Right atrium auricular region (tissue), 2 donors: ENCODE measurements at regions not wholly inside any gene's neighbourhood (a gene's known extent, or its start where the extent isn't known, plus 50 kb on each side); places are given as distances from the start of the nearest gene placed in this dataset.

Source experiments
- DNase-seq: peaks from one replicate; pipeline ENCODE4 v3.0.0-alpha.2; 2019; ENCODE audit warnings: low spot score
- H3K27ac ChIP-seq, 2 donors: fragments of 200-600 bp; sonication (generic); 1 replicate in 1 of 2; 2 replicates in 1 of 2; pipeline ENCODE4 v1.5.1; 2016 to 2019
- H3K27me3 ChIP-seq, 2 donors: fragments of 200-600 bp; sonication (generic); one replicate each; pipeline versions ENCODE4 v1.5.1 to v1.6.0; 2017 to 2019
- H3K36me3 ChIP-seq: fragments of 200-600 bp; sonication (generic); one replicate; pipeline ENCODE4 v1.5.1; 2016
- H3K4me1 ChIP-seq, 2 donors: fragments of 200-600 bp; sonication (generic); one replicate each; pipeline versions ENCODE4 v1.5.1 to v1.6.0; 2017 to 2019
- H3K4me3 ChIP-seq, 2 donors: fragments of 200-600 bp; sonication (generic); 1 replicate in 1 of 2; 2 replicates in 1 of 2; pipeline ENCODE4 v1.5.1; 2017 to 2019; ENCODE audit warnings: mild to moderate bottlenecking in 1 of 2, moderate library complexity in 1 of 2
- H3K9me3 ChIP-seq, 2 donors: fragments of 200-600 bp; sonication (generic); one replicate each; pipeline ENCODE4 v1.5.1; 2019
- TF ChIP-seq, protein P1 (sequence below), 2 donors: fragments of 200-600 bp; sonication (generic); IDR thresholded peaks; one replicate each; pipeline ENCODE4 v1.5.1; 2019; ENCODE audit warnings: antibody characterized with exemption in 2 of 2

- Histone ChIP-seq H3K36me3 (no peaks in the 10 kb centered on the region), H3K4me3 (no peak overlapping the region), H3K27ac (no peak overlapping the region), H3K9me3 (peaks cover 0 to 6% of the 10 kb centered on the region in 2 donors), H3K4me1 (no peaks in the 10 kb centered on the region), H3K27me3 (no peaks in the 10 kb centered on the region)
- DNase-seq: no peak
- TF ChIP-seq, protein P1, sequence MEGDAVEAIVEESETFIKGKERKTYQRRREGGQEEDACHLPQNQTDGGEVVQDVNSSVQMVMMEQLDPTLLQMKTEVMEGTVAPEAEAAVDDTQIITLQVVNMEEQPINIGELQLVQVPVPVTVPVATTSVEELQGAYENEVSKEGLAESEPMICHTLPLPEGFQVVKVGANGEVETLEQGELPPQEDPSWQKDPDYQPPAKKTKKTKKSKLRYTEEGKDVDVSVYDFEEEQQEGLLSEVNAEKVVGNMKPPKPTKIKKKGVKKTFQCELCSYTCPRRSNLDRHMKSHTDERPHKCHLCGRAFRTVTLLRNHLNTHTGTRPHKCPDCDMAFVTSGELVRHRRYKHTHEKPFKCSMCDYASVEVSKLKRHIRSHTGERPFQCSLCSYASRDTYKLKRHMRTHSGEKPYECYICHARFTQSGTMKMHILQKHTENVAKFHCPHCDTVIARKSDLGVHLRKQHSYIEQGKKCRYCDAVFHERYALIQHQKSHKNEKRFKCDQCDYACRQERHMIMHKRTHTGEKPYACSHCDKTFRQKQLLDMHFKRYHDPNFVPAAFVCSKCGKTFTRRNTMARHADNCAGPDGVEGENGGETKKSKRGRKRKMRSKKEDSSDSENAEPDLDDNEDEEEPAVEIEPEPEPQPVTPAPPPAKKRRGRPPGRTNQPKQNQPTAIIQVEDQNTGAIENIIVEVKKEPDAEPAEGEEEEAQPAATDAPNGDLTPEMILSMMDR (IDR thresholded peaks at IDR 0.05): no peak
Observed at GRCh38 chr16:64823481-64824075, 298.3 kb downstream of the CDH11 start.

DNA sequence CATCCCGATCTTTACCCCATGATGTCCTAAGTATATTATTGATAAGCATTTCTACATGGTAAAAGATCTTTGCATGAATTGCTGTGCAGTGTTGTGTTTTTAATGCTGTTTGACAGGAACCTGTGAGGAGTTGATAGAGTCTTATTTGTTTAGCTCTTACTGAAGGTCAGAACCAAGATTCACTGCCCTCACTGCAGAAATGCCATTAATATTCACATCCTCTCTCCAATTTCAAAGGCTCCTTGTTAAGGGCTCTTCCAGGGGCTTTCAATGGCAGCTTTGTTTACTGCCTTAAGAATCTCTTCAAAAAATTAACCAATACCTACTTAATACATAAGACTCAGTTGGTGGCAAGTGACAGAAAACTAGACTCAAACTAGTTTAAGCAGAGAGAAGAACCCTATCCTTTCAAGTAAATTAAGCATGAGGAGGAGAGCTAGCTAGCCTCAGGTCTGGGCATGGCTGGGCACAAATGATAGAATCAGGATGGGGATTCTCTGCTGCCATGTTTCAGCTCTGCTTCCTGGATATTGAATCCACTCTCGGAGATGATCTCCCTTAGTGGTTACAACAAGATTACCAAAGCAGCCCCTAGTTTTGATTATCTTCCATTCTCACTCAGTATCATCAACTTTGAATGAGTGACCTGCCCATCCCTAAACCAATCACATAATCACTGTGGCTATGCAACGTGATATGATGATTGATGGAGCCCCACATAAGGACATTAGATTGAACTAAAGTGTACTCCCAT is 311.8 kb downstream of the CDH11 start:
- H3K36me3 ChIP-seq: no peaks in the 10 kb centered on the region
- no peak for DNase-seq
- TF ChIP-seq, protein P1 (IDR thresholded peaks at IDR 0.05): no peak

GRCh38 chr16:64808474-64808873 is 313.4 kb downstream of the CDH11 start:
- Histone ChIP-seq H3K36me3 (no peaks in the 10 kb centered on the region), H3K27me3 (no peaks in the 10 kb centered on the region), H3K4me1 (no peaks in the 10 kb centered on the region), H3K27ac (no peak overlapping the region), H3K9me3 (no peaks in the 10 kb centered on the region), H3K4me3 (no peak overlapping the region)
- DNase-seq: no peak
- TF ChIP-seq, protein P1 (IDR thresholded peaks at IDR 0.05): no peak

More for the DNA sequence above, 311.8 kb downstream of the CDH11 start:
- H3K9me3 ChIP-seq: no peaks in the 10 kb centered on the region
- H3K4me1 ChIP-seq: no peaks in the 10 kb centered on the region
- no peaks in the 10 kb centered on the region for H3K27me3 ChIP-seq
- no peak overlapping the region for H3K27ac ChIP-seq
- no peak overlapping the region for H3K4me3 ChIP-seq

GRCh38 chr16:64791756-64792155 is 330.1 kb downstream of the CDH11 start:
- H3K27ac ChIP-seq: no peak overlapping the region
- H3K27me3 ChIP-seq: no peaks in the 10 kb centered on the region
- no peak for DNase-seq
- no peaks in the 10 kb centered on the region for H3K36me3 ChIP-seq
- no peaks in the 10 kb centered on the region for H3K4me1 ChIP-seq
- TF ChIP-seq, protein P1 (IDR thresholded peaks at IDR 0.05): no peak
- no peak overlapping the region for H3K4me3 ChIP-seq
- no peaks in the 10 kb centered on the region for H3K9me3 ChIP-seq

DNA sequence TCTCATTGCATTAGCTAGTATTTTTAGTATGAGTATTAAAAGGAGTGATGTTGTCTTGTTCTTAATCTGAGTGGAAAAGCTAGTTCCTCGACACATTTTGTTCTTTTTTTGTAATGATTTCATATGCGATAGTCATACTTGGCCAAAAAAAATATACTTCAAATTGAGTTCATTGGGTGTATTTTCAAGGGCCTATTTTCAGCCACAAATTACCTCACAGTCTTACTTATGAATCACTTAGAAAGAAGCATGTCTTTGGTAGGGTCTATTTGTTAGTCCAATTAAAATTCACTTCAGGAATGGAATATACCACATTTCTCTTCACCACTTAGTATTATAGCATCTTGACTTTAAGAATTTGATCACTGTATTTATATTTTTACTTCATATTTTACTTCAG is 337.2 kb downstream of the CDH11 start:
- no peak overlapping the region for H3K27ac ChIP-seq
- no peaks in the 10 kb centered on the region for H3K36me3 ChIP-seq
- no peak overlapping the region for H3K4me3 ChIP-seq
- DNase-seq: no peak
- H3K4me1 ChIP-seq: no peaks in the 10 kb centered on the region
- TF ChIP-seq, protein P1 (IDR thresholded peaks at IDR 0.05): no peak
- H3K27me3 ChIP-seq: no peaks in the 10 kb centered on the region
- no peaks in the 10 kb centered on the region for H3K9me3 ChIP-seq
